Endothelial cell of umbilical vein (primary cell): ENCODE measurements at regions not wholly inside any gene's neighbourhood (a gene's known extent, or its start where the extent isn't known, plus 50 kb on each side); places are given as distances from the start of the nearest gene placed in this dataset.

Source experiments
- BruUV-seq: library from RNA; stranded (reverse); fragments of 400-500 nt; replicated peaks from 2 replicates; lab custom pipeline; 2021; lab: Mats Ljungman, UMichigan
- CTCF ChIA-PET: fragments of 300-600, 350-600 bp; sonication (Branson Sonifier 250); formaldehyde crosslinking; loops from one replicate; lab custom pipeline; 2021; ENCODE audit warnings: antibody characterized with exemption, inconsistent platforms; lab: Charles Lee
- POLR2A ChIA-PET: fragments of 300-600, 350-600 bp; sonication (Branson Sonifier 250); formaldehyde crosslinking; loops from one replicate; lab custom pipeline; 2021; ENCODE audit warnings: antibody characterized with exemption, inconsistent platforms; lab: Charles Lee
- DNase-seq: peaks from one replicate; pipeline ENCODE4 v3.0.0-alpha.2; 2011; ENCODE audit warnings: low read depth, low spot score
- FAIRE-seq: peaks from 2 replicates; lab custom pipeline; 2011; peaks lifted over from hg19 to GRCh38; lab: Jason Lieb, UNC
- H2AFZ ChIP-seq: 2 replicates; pipeline ENCODE4 v1.6.0; 2012; ENCODE audit warnings: low read depth, low read length, control low read depth, inconsistent platforms
- H3K27ac ChIP-seq: 2 replicates; pipeline ENCODE4 v1.5.1; 2011; ENCODE audit warnings: low read depth, mild to moderate bottlenecking, control low read depth, low read length, moderate library complexity; ENCODE audit not compliant: insufficient read depth
- H3K27me3 ChIP-seq, 2 experiments: 2 replicates each; pipeline versions ENCODE4 v1.6.0 to v1.6.1; 2011; ENCODE audit warnings: low read length in 2 of 2, mixed read lengths in 1 of 2; ENCODE audit not compliant: control insufficient read depth in 2 of 2, insufficient read depth in 2 of 2
- H3K36me3 ChIP-seq, 2 experiments: 2 replicates in 1 of 2; 3 replicates in 1 of 2; pipeline ENCODE4 v1.5.1; 2011; ENCODE audit warnings: low read length in 2 of 2, mild to moderate bottlenecking in 1 of 2, moderate library complexity in 1 of 2; ENCODE audit not compliant: control insufficient read depth in 2 of 2, insufficient read depth in 2 of 2; ENCODE audit errors: extremely low read depth in 1 of 2
- H3K4me1 ChIP-seq: 3 replicates; pipeline ENCODE4 v1.5.1; 2011; ENCODE audit warnings: mild to moderate bottlenecking, low read length; ENCODE audit not compliant: control insufficient read depth, insufficient read depth; ENCODE audit errors: extremely low read depth
- H3K4me2 ChIP-seq: 2 replicates; pipeline ENCODE4 v1.6.1; 2011; ENCODE audit warnings: low read length, control low read depth, mixed read lengths; ENCODE audit not compliant: insufficient read depth
- H3K4me3 ChIP-seq, 3 experiments: fragments of 200-600 bp in 1 of 3; sonication (generic), shearing (Covaris generic) in 1 of 3; replicated peaks in 1 of 3; 2 replicates each; pipeline ENCODE4 v1.5.1; 2011 to 2016; ENCODE audit warnings: control low read depth in 3 of 3, low read length in 3 of 3, mild to moderate bottlenecking in 2 of 3, inconsistent platforms in 1 of 3, low read depth in 1 of 3, moderate library complexity in 1 of 3; ENCODE audit not compliant: insufficient read depth in 1 of 3
- H3K79me2 ChIP-seq: 2 replicates; pipeline ENCODE4 v1.6.0; 2012; ENCODE audit warnings: low read length, inconsistent platforms; ENCODE audit not compliant: control insufficient read depth, insufficient read depth
- H3K9ac ChIP-seq: replicated peaks from 2 replicates; pipeline ENCODE3; 2011; ENCODE audit warnings: low read length, control low read depth; ENCODE audit not compliant: insufficient read depth; ENCODE audit errors: extremely low read depth
- H3K9me1 ChIP-seq: replicated peaks from 3 replicates; pipeline ENCODE4 v1.6.0; 2011; ENCODE audit warnings: mild to moderate bottlenecking, low read length; ENCODE audit not compliant: control insufficient read depth, insufficient read depth; ENCODE audit errors: extremely low read depth
- H3K9me3 ChIP-seq: replicated peaks from 2 replicates; pipeline ENCODE4 v1.5.1; 2012; ENCODE audit warnings: low read length, inconsistent platforms; ENCODE audit not compliant: control insufficient read depth, insufficient read depth
- H4K20me1 ChIP-seq: replicated peaks from 2 replicates; pipeline ENCODE3; 2011; ENCODE audit warnings: mild to moderate bottlenecking, low read length; ENCODE audit not compliant: control insufficient read depth, insufficient read depth; ENCODE audit errors: extremely low read depth
- CTCF ChIP-seq, 2 donors: IDR thresholded peaks; 1 replicate in 1 of 2; 2 replicates in 1 of 2; pipeline ENCODE4 v1.5.1; 2011; ENCODE audit warnings: low read length in 2 of 2, mild to moderate bottlenecking in 2 of 2, moderate library complexity in 2 of 2, control low read depth in 1 of 2, inconsistent platforms in 1 of 2, low read depth in 1 of 2; ENCODE audit not compliant: insufficient read depth in 1 of 2; ENCODE audit errors: extremely low read depth in 1 of 2
- EZH2 ChIP-seq: IDR thresholded peaks from 2 replicates; pipeline ENCODE4 v1.6.1; 2012; ENCODE audit warnings: borderline replicate concordance, low read depth, mild to moderate bottlenecking, moderate library complexity, low read length, inconsistent platforms; ENCODE audit not compliant: severe bottlenecking
- FOS ChIP-seq: IDR thresholded peaks from 2 replicates; pipeline ENCODE4 v1.6.1; 2011; ENCODE audit warnings: mild to moderate bottlenecking, low read length, moderate library complexity, borderline replicate concordance; ENCODE audit not compliant: insufficient read depth
- GATA2 ChIP-seq: IDR thresholded peaks from 2 replicates; pipeline ENCODE4 v1.7.0; 2011; ENCODE audit warnings: low read depth, mild to moderate bottlenecking, moderate library complexity, mixed read lengths, low read length; ENCODE audit not compliant: insufficient read length, insufficient read depth
- JUN ChIP-seq: IDR thresholded peaks from 2 replicates; pipeline ENCODE4 v1.6.1; 2011; ENCODE audit warnings: borderline replicate concordance, low read depth; ENCODE audit not compliant: insufficient read length, insufficient read depth
- MAX ChIP-seq: IDR thresholded peaks from 2 replicates; pipeline ENCODE4 v1.6.1; 2011; ENCODE audit not compliant: insufficient read depth, insufficient read length
- MYC ChIP-seq: IDR thresholded peaks from one replicate; pipeline ENCODE4 v1.6.1; 2011; ENCODE audit warnings: mild to moderate bottlenecking, low read depth, low read length
- POLR2A ChIP-seq: IDR thresholded peaks from 2 replicates; pipeline ENCODE4 v1.6.1; 2012; ENCODE audit warnings: low read depth, mild to moderate bottlenecking, control low read depth, low read length
- POLR2AphosphoS5 ChIP-seq: IDR thresholded peaks from 2 replicates; pipeline ENCODE4 v1.6.1; 2012; ENCODE audit warnings: low read depth, mild to moderate bottlenecking, control low read depth, low read length, moderate library complexity; ENCODE audit not compliant: insufficient read depth
- dilution Hi-C: fragments of 300-500 bp; cut with MboI; formaldehyde crosslinking; loops from one replicate; pipeline ENCODE4 v1.15.0; 2019; ENCODE audit warnings: low sequenced_read_pairs; ENCODE audit not compliant: extremely low pct_ligation_motif_present
- intact Hi-C: fragments of 100-400 bp; cut with micrococcal nuclease; formaldehyde crosslinking; loops from one replicate; pipeline ENCODE4 v1.10.0; 2022

- no TSS peak for BruUV-seq
- FAIRE-seq, result no peak
- no peak overlapping the region for H3K9ac ChIP-seq
- H3K9me1 ChIP-seq, result no peaks in the 10 kb centered on the region
- H3K9me3 ChIP-seq, result no peaks in the 10 kb centered on the region
- no peaks in the 10 kb centered on the region for H3K79me2 ChIP-seq
- H3K4me3 ChIP-seq, result no peak overlapping the region
- H3K4me2 ChIP-seq, result no peak overlapping the region
- H3K36me3 ChIP-seq, result no peaks in the 10 kb centered on the region
- intact Hi-C loops (no loop called here), dilution Hi-C loops (no loop called here)
- ChIA-PET POLR2A (no interaction called here), CTCF (no interaction called here)
- no peaks in the 10 kb centered on the region for H3K4me1 ChIP-seq
- no peak overlapping the region for H2AFZ ChIP-seq
- no peak for DNase-seq
- no peaks in the 10 kb centered on the region for H4K20me1 ChIP-seq
- no peak overlapping the region for H3K27ac ChIP-seq
- TF ChIP-seq GATA2, result no peak
- no peak for TF ChIP-seq MAX
- no peak for TF ChIP-seq JUN
- TF ChIP-seq MYC, result no peak
- TF ChIP-seq EZH2, result no peak
- no peak for TF ChIP-seq FOS
- no peak for TF ChIP-seq POLR2A
- no peak for TF ChIP-seq CTCF (IDR thresholded peaks at IDR 0.05; ENCODE audit: extremely low read depth in 1 of 2, insufficient read depth in 1 of 2, low read depth in 1 of 2, low read length in 2 of 2)
- no peak for TF ChIP-seq POLR2AphosphoS5
- H3K27me3 ChIP-seq, result peaks cover 0 to 2% of the 10 kb centered on the region in 2 experiments
Observed at GRCh38 chr1:219666242-219666641, 53.3 kb upstream of the ZC3H11B start.
